Esophagus muscularis mucosa (tissue), 3 donors: ENCODE measurements at regions not wholly inside any gene's neighbourhood (a gene's known extent, or its start where the extent isn't known, plus 50 kb on each side); places are given as distances from the start of the nearest gene placed in this dataset.

Experiments used
- POLR2A ChIP-seq: fragments of 450-650 bp; IDR thresholded peaks from one replicate; pipeline ENCODE4 v1.6.1; 2017; ENCODE audit warnings: antibody characterized with exemption, moderate library complexity, mild to moderate bottlenecking, low read depth
- POLR2AphosphoS5 ChIP-seq, 2 donors: sonication (generic); formaldehyde crosslinking; IDR thresholded peaks; one replicate each; pipeline ENCODE4 v1.6.1; 2017; ENCODE audit warnings: antibody characterized with exemption in 2 of 2
- TF ChIP-seq, protein P1 (sequence below), 3 experiments: fragments of 200-600 bp in 2 of 3; fragments of 450-650 bp in 1 of 3; sonication (generic) in 2 of 3; IDR thresholded peaks; one replicate each; pipeline ENCODE4 v1.5.1; 2017 to 2019; ENCODE audit warnings: antibody characterized with exemption in 3 of 3, mild to moderate bottlenecking in 2 of 3, moderate library complexity in 1 of 3

DNA sequence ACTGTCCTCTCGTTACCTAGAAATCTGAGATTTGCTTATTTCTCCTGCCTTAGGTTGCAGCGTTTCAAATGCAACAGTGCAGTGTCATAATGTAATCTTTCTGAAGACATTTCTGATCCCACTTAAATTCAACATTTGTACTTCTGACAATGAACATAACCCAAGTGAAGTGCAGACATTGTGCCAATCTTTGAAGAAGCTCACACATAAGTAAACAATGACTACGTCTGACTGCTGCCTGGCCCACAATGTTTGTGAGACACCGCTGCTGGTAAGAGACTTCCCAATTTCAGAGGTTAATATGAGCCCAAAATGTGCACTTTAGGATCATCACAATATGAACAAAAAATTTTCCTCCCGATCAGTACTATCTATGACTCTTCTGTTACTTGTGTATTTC lies 84.6 kb upstream of the BCL2L14 start:
- TF ChIP-seq, protein P1, sequence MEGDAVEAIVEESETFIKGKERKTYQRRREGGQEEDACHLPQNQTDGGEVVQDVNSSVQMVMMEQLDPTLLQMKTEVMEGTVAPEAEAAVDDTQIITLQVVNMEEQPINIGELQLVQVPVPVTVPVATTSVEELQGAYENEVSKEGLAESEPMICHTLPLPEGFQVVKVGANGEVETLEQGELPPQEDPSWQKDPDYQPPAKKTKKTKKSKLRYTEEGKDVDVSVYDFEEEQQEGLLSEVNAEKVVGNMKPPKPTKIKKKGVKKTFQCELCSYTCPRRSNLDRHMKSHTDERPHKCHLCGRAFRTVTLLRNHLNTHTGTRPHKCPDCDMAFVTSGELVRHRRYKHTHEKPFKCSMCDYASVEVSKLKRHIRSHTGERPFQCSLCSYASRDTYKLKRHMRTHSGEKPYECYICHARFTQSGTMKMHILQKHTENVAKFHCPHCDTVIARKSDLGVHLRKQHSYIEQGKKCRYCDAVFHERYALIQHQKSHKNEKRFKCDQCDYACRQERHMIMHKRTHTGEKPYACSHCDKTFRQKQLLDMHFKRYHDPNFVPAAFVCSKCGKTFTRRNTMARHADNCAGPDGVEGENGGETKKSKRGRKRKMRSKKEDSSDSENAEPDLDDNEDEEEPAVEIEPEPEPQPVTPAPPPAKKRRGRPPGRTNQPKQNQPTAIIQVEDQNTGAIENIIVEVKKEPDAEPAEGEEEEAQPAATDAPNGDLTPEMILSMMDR (IDR thresholded peaks at IDR 0.05) = no peak
- TF ChIP-seq POLR2A = no peak
- TF ChIP-seq POLR2AphosphoS5 (IDR thresholded peaks at IDR 0.05) = no peak
